GM23338 (cell line): ENCODE measurements at regions not wholly inside any gene's neighbourhood (a gene's known extent, or its start where the extent isn't known, plus 50 kb on each side); places are given as distances from the start of the nearest gene placed in this dataset.

Experiments
- ATAC-seq: fragments of 200-7000 bp; cut with Tn5 transposase; 3 replicates; pipeline ENCODE4 v1.9.1; 2020
- DNase-seq: peaks from one replicate; pipeline ENCODE4 v3.0.0-alpha.2; 2015; ENCODE audit warnings: low spot score
- H2AFZ ChIP-seq: fragments of 200-600 bp; sonication (generic); 2 replicates; pipeline ENCODE4 v1.8.0; 2016; ENCODE audit warnings: antibody characterized with exemption, mild to moderate bottlenecking, moderate library complexity
- H3F3A ChIP-seq: fragments of 200-600 bp; sonication (generic); replicated peaks from 2 replicates; pipeline ENCODE4 v1.8.0; 2017; ENCODE audit warnings: antibody characterized with exemption, mixed run types, low read depth
- H3K27ac ChIP-seq: fragments of 200-600 bp; sonication (generic); 2 replicates; pipeline ENCODE4 v1.6.1; 2016; ENCODE audit warnings: low read depth
- H3K27me3 ChIP-seq: fragments of 200-600 bp; sonication (generic); 2 replicates; pipeline ENCODE4 v1.8.0; 2016; ENCODE audit warnings: mild to moderate bottlenecking, mixed run types, moderate library complexity; ENCODE audit not compliant: insufficient read depth
- H3K36me3 ChIP-seq: fragments of 200-600 bp; sonication (generic); 2 replicates; pipeline ENCODE4 v1.8.0; 2016; ENCODE audit warnings: mild to moderate bottlenecking; ENCODE audit not compliant: insufficient read depth
- H3K4me1 ChIP-seq: fragments of 200-600 bp; sonication (generic); 2 replicates; pipeline ENCODE4 v1.8.0; 2016; ENCODE audit warnings: mild to moderate bottlenecking, moderate library complexity; ENCODE audit not compliant: insufficient read depth
- H3K4me2 ChIP-seq: fragments of 200-600 bp; sonication (generic); 2 replicates; pipeline ENCODE4 v1.7.1; 2017; ENCODE audit warnings: mixed run types
- H3K4me3 ChIP-seq: fragments of 200-600 bp; sonication (generic); 2 replicates; pipeline ENCODE4 v1.6.1; 2016; ENCODE audit warnings: mixed run types
- H3K79me2 ChIP-seq: fragments of 200-600 bp; sonication (generic); replicated peaks from 2 replicates; pipeline ENCODE4 v1.8.0; 2017; ENCODE audit warnings: mild to moderate bottlenecking; ENCODE audit not compliant: insufficient read depth
- H3K9me2 ChIP-seq: fragments of 200-600 bp; sonication (generic); 2 replicates; pipeline ENCODE4 v1.8.0; 2017; ENCODE audit not compliant: insufficient read depth
- H4K20me1 ChIP-seq: fragments of 200-600 bp; sonication (generic); replicated peaks from 2 replicates; pipeline ENCODE4 v1.8.0; 2017; ENCODE audit warnings: mild to moderate bottlenecking; ENCODE audit not compliant: insufficient read depth
- H3K27ac Mint-ChIP-seq: 2 replicates; pipeline ENCODE4 v1.8.0; 2020; ENCODE audit warnings: inconsistent platforms, mild to moderate bottlenecking, moderate library complexity, mixed read lengths
- H3K27me3 Mint-ChIP-seq: 3 replicates; pipeline ENCODE4 v1.8.0; 2022; ENCODE audit warnings: low read depth, mild to moderate bottlenecking, moderate library complexity, mixed read lengths, inconsistent platforms; ENCODE audit not compliant: insufficient read depth, poor library complexity
- H3K36me3 Mint-ChIP-seq: 3 replicates; pipeline ENCODE4 v1.8.0; 2021; ENCODE audit warnings: low read depth, mild to moderate bottlenecking, inconsistent platforms, moderate library complexity, mixed read lengths
- H3K4me1 Mint-ChIP-seq: 3 replicates; pipeline ENCODE4 v1.8.0; 2020; ENCODE audit warnings: mild to moderate bottlenecking, inconsistent platforms, mixed read lengths
- H3K4me3 Mint-ChIP-seq: 3 replicates; pipeline ENCODE4 v1.8.0; 2021; ENCODE audit warnings: moderate library complexity, mild to moderate bottlenecking, inconsistent platforms, mixed read lengths
- H3K9me3 Mint-ChIP-seq: 3 replicates; pipeline ENCODE4 v1.8.0; 2020; ENCODE audit warnings: moderate library complexity, mild to moderate bottlenecking, inconsistent platforms, mixed read lengths
- CREB1 ChIP-seq: fragments of 250-450 bp; sonication (Bioruptor Pico); IDR thresholded peaks from 2 replicates; pipeline ENCODE4 v1.5.0; 2020; ENCODE audit warnings: low read depth, mild to moderate bottlenecking, moderate library complexity
- ETS1 ChIP-seq: IDR thresholded peaks from 2 replicates; pipeline ENCODE4 v1.6.1; 2016; ENCODE audit warnings: antibody characterized with exemption
- JUNB ChIP-seq: IDR thresholded peaks from one replicate; pipeline ENCODE4 v1.6.1; 2016; ENCODE audit warnings: antibody characterized with exemption; ENCODE audit not compliant: unreplicated experiment
- NANOG ChIP-seq: IDR thresholded peaks from 2 replicates; pipeline ENCODE4 v1.6.1; 2016; ENCODE audit warnings: antibody characterized with exemption, borderline replicate concordance
- POLR2AphosphoS5 ChIP-seq: IDR thresholded peaks from 2 replicates; pipeline ENCODE4 v1.6.1; 2016; ENCODE audit warnings: antibody characterized with exemption, low read depth
- REST ChIP-seq: IDR thresholded peaks from one replicate; pipeline ENCODE4 v1.6.1; 2018; ENCODE audit warnings: antibody characterized with exemption; ENCODE audit not compliant: unreplicated experiment
- STAT1 ChIP-seq: IDR thresholded peaks from one replicate; pipeline ENCODE4 v1.6.1; 2016; ENCODE audit warnings: antibody characterized with exemption; ENCODE audit not compliant: unreplicated experiment
- ZNF114 ChIP-seq: fragments of 250-450 bp; sonication (Bioruptor Pico); IDR thresholded peaks from 2 replicates; pipeline ENCODE4 v1.5.0; 2020; ENCODE audit warnings: mild to moderate bottlenecking, moderate library complexity

- Histone ChIP-seq H2AFZ (peak overlapping the region; percentile 66; the same call in 1 of the 2 replicates), H3F3A (no peaks in the 10 kb centered on the region), H3K9me2 (peaks cover 13% of the 10 kb centered on the region; the same call in 1 of the 2 replicates), H3K79me2 (no peaks in the 10 kb centered on the region), H3K4me3 (no peak overlapping the region), H3K4me1 (no peaks in the 10 kb centered on the region), H4K20me1 (no peaks in the 10 kb centered on the region), H3K27ac (no peak overlapping the region), H3K27me3 (no peaks in the 10 kb centered on the region), H3K36me3 (no peaks in the 10 kb centered on the region), H3K4me2 (no peak overlapping the region)
- H3K36me3 Mint-ChIP-seq, result no peaks in the 10 kb centered on the region; the same call in 2 of the 3 replicates
- H3K9me3 Mint-ChIP-seq, result no peaks in the 10 kb centered on the region
- H3K27ac Mint-ChIP-seq, result no peak overlapping the region
- H3K4me1 Mint-ChIP-seq, result no peaks in the 10 kb centered on the region
- no peak overlapping the region for H3K4me3 Mint-ChIP-seq
- no peak for TF ChIP-seq STAT1
- TF ChIP-seq POLR2AphosphoS5, result no peak
- TF ChIP-seq ETS1, result no peak
- TF ChIP-seq REST, result no peak
- TF ChIP-seq ZNF114 (CRISPR knock-in tag), result no peak
- no peak for ATAC-seq
- H3K27me3 Mint-ChIP-seq, result peaks cover 4% of the 10 kb centered on the region
- DNase-seq, result no peak
These were observed 541.6 kb upstream of the NRP1 start for GRCh38 chr10:33875924-33876583.

GRCh38 chr10:33871061-33871956, 536.8 kb upstream of the NRP1 start:
- no peak for DNase-seq
- no peaks in the 10 kb centered on the region for H3K27me3 ChIP-seq
- no peaks in the 10 kb centered on the region for H3K36me3 ChIP-seq
- H3K79me2 ChIP-seq, result no peaks in the 10 kb centered on the region
- H3K4me2 ChIP-seq, result no peak overlapping the region
- no peaks in the 10 kb centered on the region for H3F3A ChIP-seq
- ATAC-seq, result no peak
- Mint-ChIP-seq H3K27ac (no peak overlapping the region), H3K36me3 (no peaks in the 10 kb centered on the region), H3K4me1 (no peaks in the 10 kb centered on the region), H3K4me3 (no peak overlapping the region), H3K9me3 (no peaks in the 10 kb centered on the region), H3K27me3 (peaks cover 5% of the 10 kb centered on the region)
- H3K9me2 ChIP-seq, result no peaks in the 10 kb centered on the region
- H2AFZ ChIP-seq, result no peak overlapping the region
- no peak overlapping the region for H3K27ac ChIP-seq
- TF ChIP-seq STAT1 (no peak), JUNB (no peak), NANOG (no peak), CREB1 (no peak), ZNF114 (CRISPR knock-in tag) (no peak), POLR2AphosphoS5 (no peak)
- no peak overlapping the region for H3K4me3 ChIP-seq
- H3K4me1 ChIP-seq, result no peaks in the 10 kb centered on the region
- no peaks in the 10 kb centered on the region for H4K20me1 ChIP-seq
